ENCODE measurements at regions not wholly inside any gene's neighbourhood (a gene's known extent, or its start where the extent isn't known, plus 50 kb on each side); places are given as distances from the start of the nearest gene placed in this dataset.

GRCh38 chr9:16178294-16178693 is 625.5 kb downstream of the CCDC171 start:
- Histone ChIP-seq H3K27ac (ENCODE audit: low read length) (no peak overlapping the region), H3K27me3 (ENCODE audit: control insufficient read depth, insufficient read depth, low read length) (no peaks in the 10 kb centered on the region), H3K9me3 (ENCODE audit: control insufficient read depth, low read depth, low read length) (no peaks in the 10 kb centered on the region), H3K36me3 (ENCODE audit: control insufficient read depth, insufficient read depth, low read length) (no peaks in the 10 kb centered on the region), H3K4me1 (ENCODE audit: control insufficient read depth, insufficient read depth, low read length) (no peaks in the 10 kb centered on the region), H3K4me3 (ENCODE audit: low read length) (no peak overlapping the region)
- no peak for DNase-seq

- H3K36me3 ChIP-seq (ENCODE audit: control insufficient read depth, insufficient read depth, low read length) = no peaks in the 10 kb centered on the region
- 60% methylated on average over 1 of the region's 5 CpGs for WGBS (ENCODE audit: insufficient coverage, low lambda C conversion rate)
- H3K27ac ChIP-seq (ENCODE audit: low read length) = no peak overlapping the region
- no peak overlapping the region for H3K4me3 ChIP-seq (ENCODE audit: low read length)
- H3K27me3 ChIP-seq (ENCODE audit: control insufficient read depth, insufficient read depth, low read length) = no peaks in the 10 kb centered on the region
- no peaks in the 10 kb centered on the region for H3K4me1 ChIP-seq (ENCODE audit: control insufficient read depth, insufficient read depth, low read length)
- H3K9me3 ChIP-seq (ENCODE audit: control insufficient read depth, low read depth, low read length) = no peaks in the 10 kb centered on the region
- DNase-seq = no peak
Observed at GRCh38 chr9:16179566-16179965, 626.7 kb downstream of the CCDC171 start.

GRCh38 chr9:16180091-16180490 is 627.2 kb downstream of the CCDC171 start:
- no peaks in the 10 kb centered on the region for H3K9me3 ChIP-seq (ENCODE audit: control insufficient read depth, low read depth, low read length)
- H3K4me3 ChIP-seq (ENCODE audit: low read length) = no peak overlapping the region
- no peak overlapping the region for H3K27ac ChIP-seq (ENCODE audit: low read length)
- no CpG with 5 or more reads among the region's 1 CpG for WGBS (ENCODE audit: insufficient coverage, low lambda C conversion rate)
- no peak for DNase-seq
- no peaks in the 10 kb centered on the region for H3K4me1 ChIP-seq (ENCODE audit: control insufficient read depth, insufficient read depth, low read length)
- H3K27me3 ChIP-seq (ENCODE audit: control insufficient read depth, insufficient read depth, low read length) = no peaks in the 10 kb centered on the region
- no peaks in the 10 kb centered on the region for H3K36me3 ChIP-seq (ENCODE audit: control insufficient read depth, insufficient read depth, low read length)

GRCh38 chr9:16180546-16180945 is 627.7 kb downstream of the CCDC171 start:
- DNase-seq = no peak
- Histone ChIP-seq H3K4me1 (ENCODE audit: control insufficient read depth, insufficient read depth, low read length) (no peaks in the 10 kb centered on the region), H3K4me3 (ENCODE audit: low read length) (no peak overlapping the region), H3K27me3 (ENCODE audit: control insufficient read depth, insufficient read depth, low read length) (no peaks in the 10 kb centered on the region), H3K36me3 (ENCODE audit: control insufficient read depth, insufficient read depth, low read length) (no peaks in the 10 kb centered on the region), H3K9me3 (ENCODE audit: control insufficient read depth, low read depth, low read length) (no peaks in the 10 kb centered on the region), H3K27ac (ENCODE audit: low read length) (no peak overlapping the region)
- 60% methylated on average over 1 of the region's 2 CpGs for WGBS (ENCODE audit: insufficient coverage, low lambda C conversion rate)

GRCh38 chr9:16181539-16181938 is 628.7 kb downstream of the CCDC171 start:
- no CpG with 5 or more reads among the region's 3 CpGs for WGBS (ENCODE audit: insufficient coverage, low lambda C conversion rate)
- Histone ChIP-seq H3K36me3 (ENCODE audit: control insufficient read depth, insufficient read depth, low read length) (no peaks in the 10 kb centered on the region), H3K9me3 (ENCODE audit: control insufficient read depth, low read depth, low read length) (no peaks in the 10 kb centered on the region), H3K4me3 (ENCODE audit: low read length) (no peak overlapping the region), H3K27me3 (ENCODE audit: control insufficient read depth, insufficient read depth, low read length) (no peaks in the 10 kb centered on the region), H3K27ac (ENCODE audit: low read length) (no peak overlapping the region), H3K4me1 (ENCODE audit: control insufficient read depth, insufficient read depth, low read length) (no peaks in the 10 kb centered on the region)
- DNase-seq = no peak

GRCh38 chr9:16182784-16183183 is 629.9 kb downstream of the CCDC171 start:
- Histone ChIP-seq H3K9me3 (ENCODE audit: control insufficient read depth, low read depth, low read length) (no peaks in the 10 kb centered on the region), H3K27me3 (ENCODE audit: control insufficient read depth, insufficient read depth, low read length) (no peaks in the 10 kb centered on the region), H3K4me1 (ENCODE audit: control insufficient read depth, insufficient read depth, low read length) (no peaks in the 10 kb centered on the region), H3K36me3 (ENCODE audit: control insufficient read depth, insufficient read depth, low read length) (no peaks in the 10 kb centered on the region), H3K27ac (ENCODE audit: low read length) (no peak overlapping the region), H3K4me3 (ENCODE audit: low read length) (no peak overlapping the region)
- no peak for DNase-seq
- no CpG with 5 or more reads among the region's 6 CpGs for WGBS (ENCODE audit: insufficient coverage, low lambda C conversion rate)

GRCh38 chr9:16184964-16185646 is 632.3 kb downstream of the CCDC171 start:
- Histone ChIP-seq H3K27ac (ENCODE audit: low read length) (no peak overlapping the region), H3K27me3 (ENCODE audit: control insufficient read depth, insufficient read depth, low read length) (no peaks in the 10 kb centered on the region), H3K4me1 (ENCODE audit: control insufficient read depth, insufficient read depth, low read length) (no peaks in the 10 kb centered on the region), H3K36me3 (ENCODE audit: control insufficient read depth, insufficient read depth, low read length) (no peaks in the 10 kb centered on the region), H3K9me3 (ENCODE audit: control insufficient read depth, low read depth, low read length) (peaks cover 9% of the 10 kb centered on the region), H3K4me3 (ENCODE audit: low read length) (no peak overlapping the region)
- WGBS (ENCODE audit: insufficient coverage, low lambda C conversion rate) = no CpG with 5 or more reads among the region's 4 CpGs
- DNase-seq = no peak

GRCh38 chr9:16191191-16191590 is 638.3 kb downstream of the CCDC171 start:
- peaks cover 9% of the 10 kb centered on the region for H3K9me3 ChIP-seq (ENCODE audit: control insufficient read depth, low read depth, low read length)
- no peak overlapping the region for H3K27ac ChIP-seq (ENCODE audit: low read length)
- peaks cover 5% of the 10 kb centered on the region for H3K4me1 ChIP-seq (ENCODE audit: control insufficient read depth, insufficient read depth, low read length)
- no CpG with 5 or more reads among the region's 3 CpGs for WGBS (ENCODE audit: insufficient coverage, low lambda C conversion rate)
- no peak for DNase-seq
- no peaks in the 10 kb centered on the region for H3K36me3 ChIP-seq (ENCODE audit: control insufficient read depth, insufficient read depth, low read length)
- no peak overlapping the region for H3K4me3 ChIP-seq (ENCODE audit: low read length)
- H3K27me3 ChIP-seq (ENCODE audit: control insufficient read depth, insufficient read depth, low read length) = no peaks in the 10 kb centered on the region

- H3K9me3 ChIP-seq (ENCODE audit: control insufficient read depth, low read depth, low read length) = peaks cover 9% of the 10 kb centered on the region
- no peaks in the 10 kb centered on the region for H3K36me3 ChIP-seq (ENCODE audit: control insufficient read depth, insufficient read depth, low read length)
- no CpG with 5 or more reads among the region's 14 CpGs for WGBS (ENCODE audit: insufficient coverage, low lambda C conversion rate)
- no peak overlapping the region for H3K27ac ChIP-seq (ENCODE audit: low read length)
- no peak overlapping the region for H3K4me3 ChIP-seq (ENCODE audit: low read length)
- peak; percentile 48 to 61 for DNase-seq
- peaks cover 5% of the 10 kb centered on the region for H3K4me1 ChIP-seq (ENCODE audit: control insufficient read depth, insufficient read depth, low read length)
- H3K27me3 ChIP-seq (ENCODE audit: control insufficient read depth, insufficient read depth, low read length) = no peaks in the 10 kb centered on the region
Observed at GRCh38 chr9:16191691-16192402, 639.0 kb downstream of the CCDC171 start.

- H3K27me3 ChIP-seq (ENCODE audit: control insufficient read depth, insufficient read depth, low read length) = no peaks in the 10 kb centered on the region
- 86% methylated on average over 1 of the region's 6 CpGs for WGBS (ENCODE audit: insufficient coverage, low lambda C conversion rate)
- peaks cover 9% of the 10 kb centered on the region for H3K9me3 ChIP-seq (ENCODE audit: control insufficient read depth, low read depth, low read length)
- H3K36me3 ChIP-seq (ENCODE audit: control insufficient read depth, insufficient read depth, low read length) = no peaks in the 10 kb centered on the region
- DNase-seq = no peak
- H3K4me1 ChIP-seq (ENCODE audit: control insufficient read depth, insufficient read depth, low read length) = peaks cover 5% of the 10 kb centered on the region
- no peak overlapping the region for H3K27ac ChIP-seq (ENCODE audit: low read length)
- no peak overlapping the region for H3K4me3 ChIP-seq (ENCODE audit: low read length)
Observed at GRCh38 chr9:16192403-16193017, 639.7 kb downstream of the CCDC171 start.
